GM21515 (cell line): ENCODE measurements at regions not wholly inside any gene's neighbourhood (a gene's known extent, or its start where the extent isn't known, plus 50 kb on each side); places are given as distances from the start of the nearest gene placed in this dataset.
"Not testable (repeated sequence)": the region's sequence is repeated elsewhere in the genome, so short reads cannot be mapped to it uniquely, and the experiment has no call there.

ENCODE experiments used
- ATAC-seq: cut with Tn5 transposase; IDR thresholded peaks from one replicate; pipeline ENCODE4 v1.9.1; 2021; ENCODE audit not compliant: unreplicated experiment

DNA sequence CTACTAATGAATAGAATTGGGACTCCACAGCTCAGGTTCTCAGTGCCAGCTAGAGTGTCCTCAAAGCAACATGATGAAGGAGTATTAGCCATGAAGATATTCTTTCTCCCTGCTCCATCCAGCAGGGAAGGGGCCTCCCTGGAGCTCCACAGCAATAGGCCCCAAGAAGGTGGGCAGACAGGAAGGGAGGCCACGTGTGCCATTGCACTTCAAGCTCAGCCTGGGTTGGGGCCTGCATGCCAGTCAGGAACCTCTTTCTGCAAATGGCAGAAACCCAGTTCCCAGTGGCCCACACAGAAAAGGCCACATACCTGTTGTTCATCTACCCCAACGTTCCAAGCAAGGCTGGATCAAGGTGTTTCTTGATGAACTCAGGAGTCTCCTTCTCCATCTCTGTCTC, 357.5 kb upstream of the SFSWAP start:
- ATAC-seq = no peak

DNA sequence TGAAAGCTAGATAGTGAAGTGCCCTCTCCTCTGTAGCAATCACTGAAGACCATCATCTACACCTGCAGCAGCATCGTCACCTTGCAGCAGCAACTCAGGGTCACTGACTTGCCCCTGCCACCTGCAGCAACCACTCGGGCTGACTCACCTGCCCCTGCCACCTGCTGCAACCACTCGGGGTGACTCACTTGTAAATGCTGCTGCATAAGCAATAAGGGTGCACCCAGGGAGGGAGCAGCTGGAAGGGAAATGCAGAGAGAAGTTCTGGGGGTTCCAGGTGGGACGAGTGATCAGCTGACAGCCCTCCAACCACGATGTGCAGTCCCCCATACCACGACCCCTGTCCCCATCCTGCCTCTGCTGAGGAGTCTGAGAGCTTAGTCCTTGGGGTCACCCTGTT, 357.1 kb upstream of the SFSWAP start:
- no peak for ATAC-seq

DNA sequence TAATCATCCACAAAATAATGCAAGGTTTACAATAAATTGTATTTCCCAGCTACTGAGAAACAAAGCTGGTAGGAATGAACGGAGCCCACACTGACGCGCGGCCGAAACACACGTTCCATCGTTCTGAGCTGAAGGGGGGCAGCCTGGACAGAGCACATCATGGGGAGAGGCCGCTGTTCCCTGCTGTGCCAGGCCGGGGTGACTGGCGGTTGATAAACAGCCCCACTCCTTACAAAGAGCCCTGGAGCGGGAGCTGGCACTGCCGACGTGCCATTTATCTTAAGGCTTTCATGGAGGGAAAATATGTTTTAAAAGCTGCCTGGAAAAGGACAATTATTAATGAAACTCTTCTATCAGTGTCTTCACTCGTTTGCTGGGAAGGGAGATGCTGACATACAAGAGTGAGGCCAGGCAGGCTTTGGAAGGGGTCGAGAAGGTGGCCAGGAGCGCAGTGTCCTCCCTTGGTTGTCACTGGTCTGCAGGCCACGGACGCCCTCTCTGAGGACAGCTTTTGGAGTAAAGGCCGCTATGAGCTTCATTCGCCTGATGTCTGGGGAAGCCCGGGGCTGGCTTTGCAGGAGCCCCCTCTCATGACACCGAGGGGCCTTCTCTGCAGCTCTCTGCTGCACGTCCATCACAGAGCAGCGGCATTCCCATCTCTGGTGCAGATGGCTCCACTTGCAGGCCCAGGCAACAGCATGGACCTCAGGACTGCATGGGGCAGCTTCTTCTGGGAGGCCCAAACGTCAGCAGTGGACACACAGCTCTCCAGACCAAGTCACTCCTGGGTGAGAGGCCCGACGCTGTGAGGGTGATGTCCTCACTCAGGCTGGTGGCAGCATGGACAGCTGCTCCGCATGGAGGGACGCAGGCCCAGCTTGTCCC, 355.3 kb upstream of the SFSWAP start:
- ATAC-seq = no peak

DNA sequence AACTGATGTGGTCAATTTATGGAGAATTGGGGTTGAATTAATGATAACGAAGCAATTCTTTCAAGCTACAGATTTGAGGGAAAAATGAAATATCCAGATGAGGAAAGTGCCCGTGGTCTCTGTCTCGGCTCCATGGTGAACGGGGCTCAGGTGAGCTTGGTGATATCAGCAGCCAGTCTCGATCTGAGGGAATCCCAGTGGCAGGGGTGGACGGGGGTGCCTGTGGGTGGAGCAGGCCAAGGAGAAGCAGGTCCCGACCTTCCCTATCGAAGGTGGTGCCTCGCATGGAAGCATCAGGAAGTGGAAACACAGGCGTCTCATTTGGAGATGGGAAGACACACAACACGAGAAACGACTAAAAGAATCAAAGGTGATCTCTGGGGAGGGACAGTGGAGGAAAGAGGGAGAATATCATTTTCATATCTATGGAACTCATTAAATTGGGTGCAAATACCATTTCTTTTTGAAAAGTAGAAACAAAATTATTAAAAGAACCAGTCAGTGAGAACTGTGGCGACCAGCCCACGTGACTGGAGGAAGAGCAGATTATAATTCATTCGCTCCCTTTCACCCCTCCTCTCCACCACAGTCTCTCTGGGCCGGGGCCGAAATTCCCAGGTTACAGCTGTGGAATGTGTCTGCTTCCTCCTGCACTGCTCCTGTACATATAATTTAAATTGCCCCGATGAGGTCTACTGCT, 354.3 kb upstream of the SFSWAP start:
- no peak for ATAC-seq

DNA sequence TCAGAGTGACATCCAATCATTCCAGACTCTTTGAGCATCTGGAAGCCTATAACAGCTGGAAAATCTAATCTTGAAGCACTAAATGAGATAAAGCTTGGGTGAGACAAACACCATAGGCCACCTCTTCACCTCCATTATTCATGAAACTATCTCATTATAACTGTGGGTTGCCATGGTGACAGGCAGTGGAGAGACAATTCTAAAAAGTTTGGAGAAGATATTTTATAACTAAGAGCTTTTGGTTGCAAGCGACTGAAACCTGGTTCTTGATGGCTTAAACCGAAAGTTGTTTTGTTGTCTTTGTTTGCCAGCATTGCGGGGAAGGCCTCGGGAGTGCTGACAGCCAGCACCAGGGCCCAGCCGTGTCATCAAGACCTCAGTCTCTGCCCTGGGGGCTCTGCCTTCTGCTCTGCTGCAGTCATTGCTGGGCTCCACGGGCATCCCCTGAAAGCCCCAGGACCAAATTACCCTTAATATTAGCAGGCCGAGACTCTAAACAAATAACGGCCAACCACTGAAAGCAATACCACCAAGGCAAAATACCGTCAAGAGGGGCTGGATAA, 353.6 kb upstream of the SFSWAP start:
- no peak for ATAC-seq

DNA sequence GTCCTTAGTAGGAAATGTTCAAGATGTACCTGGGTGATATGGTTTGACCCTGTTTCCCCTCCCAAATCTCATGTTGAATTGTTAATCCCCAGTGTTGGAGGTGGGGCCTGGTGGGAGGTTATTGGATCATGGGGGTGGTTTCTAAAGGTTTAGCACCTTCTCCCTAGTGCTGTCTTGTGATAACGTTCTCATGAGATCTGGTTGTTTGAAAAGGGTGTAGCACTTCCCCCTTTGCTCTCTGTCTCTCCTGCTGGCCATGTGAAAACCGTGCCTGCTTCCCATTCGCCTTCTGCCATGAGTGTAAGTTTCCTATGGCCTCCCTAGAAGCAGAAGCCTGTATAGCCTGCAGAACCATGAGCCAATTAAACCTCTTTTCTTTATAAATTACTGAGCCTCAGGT, 353.0 kb upstream of the SFSWAP start:
- ATAC-seq = no peak

DNA sequence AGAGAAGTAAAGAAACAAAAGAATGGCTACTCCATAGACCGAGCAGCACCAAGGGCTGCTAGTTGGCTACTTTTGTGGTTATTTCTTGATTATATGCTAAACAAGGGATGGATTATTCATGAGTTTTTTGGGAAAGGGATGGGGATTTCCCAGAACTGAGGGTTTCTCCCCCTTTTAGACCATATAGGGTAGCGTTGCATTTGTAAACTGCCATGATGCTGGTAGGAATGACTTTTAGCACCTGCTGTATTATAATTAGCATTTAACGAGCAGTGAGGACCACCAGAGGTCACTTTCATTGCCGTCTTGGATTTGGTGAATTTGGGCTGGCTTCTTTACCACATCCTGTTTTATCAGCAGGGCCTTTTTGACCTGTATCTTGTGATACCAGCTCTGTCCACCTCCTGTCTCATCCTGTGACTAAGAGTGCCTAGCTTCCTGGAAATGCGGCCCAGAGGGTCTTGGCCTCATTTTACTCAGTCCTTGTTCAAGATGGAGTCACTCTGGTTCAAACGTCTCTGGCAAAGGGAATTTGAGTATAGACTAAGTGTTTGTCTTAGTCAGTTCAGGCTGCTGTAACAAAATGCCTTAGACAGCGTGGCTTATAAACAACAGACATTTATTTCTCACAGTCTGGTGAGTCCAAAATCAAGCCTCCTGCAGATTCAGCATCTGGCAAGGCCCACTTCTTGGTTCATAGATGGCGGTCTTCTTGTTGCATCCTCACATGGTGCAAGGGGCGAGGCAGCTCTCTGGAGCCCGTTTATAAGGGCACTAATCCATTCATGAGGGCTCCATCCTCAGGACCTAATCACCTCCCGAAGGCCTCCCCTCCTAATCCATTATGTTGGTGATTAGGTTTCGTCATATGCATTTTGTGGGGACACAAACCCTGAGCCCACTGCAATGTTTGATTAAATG, 348.3 kb upstream of the SFSWAP start:
- ATAC-seq = no peak

DNA sequence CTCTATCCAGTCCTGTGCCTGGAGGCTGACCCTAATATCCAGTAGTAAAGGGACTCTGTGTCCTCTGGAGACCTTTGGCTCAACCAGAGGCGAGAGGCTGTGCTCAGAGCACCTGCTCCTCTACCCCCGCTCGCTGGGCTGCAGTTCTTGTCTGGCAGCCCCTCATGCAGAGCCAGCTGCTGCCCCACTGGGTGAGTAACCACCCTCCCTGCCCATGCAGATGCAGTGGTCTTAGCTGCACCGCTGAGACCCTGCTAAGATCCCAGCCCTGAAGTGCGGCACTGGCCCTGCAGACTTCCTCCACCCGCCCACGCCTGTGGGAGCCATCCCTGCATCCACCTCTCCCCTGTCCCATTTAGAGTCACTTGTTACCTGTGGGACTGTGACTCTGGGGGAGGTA, 347.5 kb upstream of the SFSWAP start:
- ATAC-seq = no peak

DNA sequence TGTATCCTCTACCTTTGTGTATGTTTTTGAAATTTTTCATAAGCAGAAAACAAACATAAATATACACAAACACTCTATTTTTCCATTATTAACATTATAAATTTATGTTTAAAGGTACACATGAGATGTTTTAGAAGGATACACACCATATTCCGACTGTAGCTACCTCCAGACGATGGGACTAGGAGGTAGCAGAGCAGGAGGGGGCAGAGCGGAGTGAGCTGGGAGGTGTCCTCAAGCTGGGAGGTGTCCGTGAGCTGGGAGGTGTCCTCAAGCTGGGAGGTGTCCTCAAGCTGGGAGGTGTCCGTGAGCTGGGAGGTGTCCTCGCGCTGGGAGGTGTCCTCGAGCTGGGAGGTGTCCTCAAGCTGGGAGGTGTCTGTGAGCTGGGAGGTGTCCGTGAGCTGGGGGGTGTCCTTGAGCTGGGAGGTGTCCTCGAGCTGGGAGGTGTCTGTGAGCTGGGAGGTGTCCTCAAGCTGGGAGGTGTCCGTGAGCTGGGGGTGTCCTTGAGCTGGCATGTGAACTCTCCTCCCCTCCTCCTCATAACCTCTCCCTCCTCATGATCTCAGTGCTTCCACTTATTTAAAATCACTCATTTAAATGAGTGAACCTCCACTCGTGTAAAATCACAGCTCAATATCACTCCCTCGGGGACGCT, 346.9 kb upstream of the SFSWAP start:
- no peak for ATAC-seq

DNA sequence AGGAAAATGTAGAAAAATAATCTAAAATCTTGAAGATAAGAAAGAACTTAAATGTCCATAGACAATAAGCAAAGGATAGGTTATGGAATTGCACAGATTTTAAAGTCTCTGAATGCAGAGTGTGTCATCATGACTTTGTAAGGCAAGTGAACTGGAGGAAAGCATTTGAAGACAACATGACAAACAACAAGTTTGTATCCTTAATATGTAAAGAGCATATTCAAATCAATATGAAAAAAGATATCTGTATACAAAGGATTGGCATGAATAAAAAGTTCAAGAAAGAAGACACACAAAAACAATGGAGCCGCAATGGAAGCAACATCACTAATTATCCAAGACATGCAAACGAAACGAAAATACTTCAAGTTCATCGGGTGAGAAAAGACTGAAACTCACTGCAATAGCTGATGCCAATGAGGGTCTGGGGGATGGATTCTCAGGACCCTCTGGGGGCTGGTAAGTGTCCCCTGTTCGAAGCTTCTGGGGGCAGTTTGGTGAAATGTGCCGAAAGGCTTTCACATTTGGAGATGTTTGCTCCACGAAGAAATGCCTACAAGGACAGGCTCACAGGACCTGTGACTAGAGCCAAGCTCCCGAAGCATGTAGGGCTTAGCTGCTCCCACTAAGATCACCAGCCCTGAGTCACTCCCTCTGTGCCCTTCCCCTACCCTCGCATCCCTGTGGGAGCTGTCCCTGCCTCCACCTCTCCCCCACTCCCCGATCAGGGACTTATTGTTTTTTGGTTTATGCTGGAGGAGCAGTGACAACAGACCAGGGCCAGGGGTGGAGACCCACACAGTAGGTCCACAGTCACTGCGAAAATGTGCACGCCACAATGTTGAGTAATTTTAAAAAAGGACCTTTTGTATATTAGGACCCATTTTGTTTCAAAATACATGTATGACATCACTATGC, 345.7 kb upstream of the SFSWAP start:
- no peak for ATAC-seq

DNA sequence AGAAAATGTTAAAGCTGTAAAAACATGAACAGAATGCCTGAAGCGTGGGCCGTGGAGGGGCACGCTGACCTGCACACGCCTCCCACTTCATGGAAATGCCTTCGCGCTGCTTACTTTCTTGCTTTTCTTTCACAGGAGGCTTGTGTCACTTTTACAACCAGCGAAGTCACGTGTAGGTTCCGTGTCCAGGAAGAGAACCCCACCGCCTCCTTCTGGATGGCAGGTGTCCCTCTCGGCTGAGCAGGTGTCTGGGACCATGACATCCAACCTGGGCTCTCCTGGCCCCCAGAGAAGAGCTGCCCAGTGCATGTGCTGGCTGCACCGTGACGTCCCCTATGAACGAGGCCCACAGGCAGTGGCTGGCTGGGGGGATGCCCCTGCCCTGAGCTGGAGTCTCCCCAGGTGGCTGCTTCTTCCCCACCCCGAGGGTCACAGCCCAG, 345.0 kb upstream of the SFSWAP start:
- no peak for ATAC-seq

DNA sequence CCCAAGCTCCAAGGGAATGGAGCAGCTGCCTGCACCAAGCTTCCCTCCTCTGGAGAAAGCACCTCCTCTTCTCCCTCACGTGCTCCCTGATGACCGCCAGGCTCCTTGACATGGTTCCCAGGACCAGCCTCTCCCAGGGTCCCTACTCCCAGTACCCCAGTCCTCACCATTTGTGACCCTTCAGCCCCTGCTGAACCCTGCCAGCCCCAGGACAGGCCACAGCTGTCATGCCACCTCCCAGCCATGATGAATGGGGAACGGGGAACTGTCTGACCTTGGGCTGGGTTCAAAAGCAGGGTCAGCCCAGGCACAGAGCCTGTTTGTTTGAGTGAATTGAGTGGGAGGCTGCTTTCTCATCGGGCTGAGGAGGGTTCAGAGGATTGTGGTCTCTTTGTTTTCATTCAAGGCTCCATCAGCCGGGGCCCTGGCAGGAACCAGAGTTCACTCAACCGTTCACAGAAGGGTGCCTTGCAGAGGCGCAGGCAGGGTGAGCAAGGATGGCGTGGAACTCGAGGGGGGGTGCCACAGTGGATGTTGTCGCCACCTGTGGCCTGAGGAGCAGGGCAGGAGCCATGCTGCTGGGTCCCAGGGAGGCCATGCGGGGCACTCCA, 344.5 kb upstream of the SFSWAP start:
- ATAC-seq = no peak

DNA sequence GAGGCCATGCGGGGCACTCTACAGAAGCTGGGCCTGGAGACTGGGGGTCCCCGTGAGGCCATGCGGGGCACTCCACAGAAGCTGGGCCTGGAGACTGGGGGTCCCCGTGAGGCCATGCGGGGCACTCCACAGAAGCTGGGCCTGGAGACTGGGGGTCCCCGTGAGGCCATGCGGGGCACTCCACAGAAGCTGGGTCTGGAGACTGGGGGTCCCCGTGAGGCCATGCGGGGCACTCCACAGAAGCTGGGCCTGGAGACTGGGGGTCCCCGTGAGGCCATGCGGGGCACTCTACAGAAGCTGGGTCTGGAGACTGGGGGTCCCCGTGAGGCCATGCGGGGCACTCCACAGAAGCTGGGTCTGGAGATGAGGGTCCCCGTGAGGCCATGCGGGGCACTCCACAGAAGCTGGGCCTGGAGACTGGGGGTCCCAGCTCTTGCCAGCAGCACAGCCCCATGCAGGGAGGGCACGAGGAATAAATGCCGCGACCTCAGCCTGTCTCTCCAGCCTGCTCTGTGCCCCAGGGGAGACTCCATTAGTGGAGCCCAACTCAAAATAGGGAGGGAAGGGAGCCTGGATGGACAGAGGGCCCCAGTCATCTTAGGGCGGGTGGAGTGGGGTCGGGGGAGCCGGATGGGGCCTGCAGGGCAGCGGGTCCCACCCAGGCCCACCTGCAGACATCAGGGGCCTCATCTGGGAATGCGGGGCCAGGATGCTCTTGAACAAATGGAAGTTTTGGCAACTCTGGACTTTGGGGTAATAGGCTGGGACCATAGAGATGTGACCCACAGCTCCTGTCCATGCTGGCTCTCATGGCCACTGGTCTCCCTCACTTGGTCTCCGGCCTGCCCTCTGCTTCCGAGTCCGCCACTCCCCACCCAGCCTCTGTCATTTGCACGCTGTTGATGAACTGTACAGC, 343.6 kb upstream of the SFSWAP start:
- ATAC-seq = not testable (repeated sequence)

DNA sequence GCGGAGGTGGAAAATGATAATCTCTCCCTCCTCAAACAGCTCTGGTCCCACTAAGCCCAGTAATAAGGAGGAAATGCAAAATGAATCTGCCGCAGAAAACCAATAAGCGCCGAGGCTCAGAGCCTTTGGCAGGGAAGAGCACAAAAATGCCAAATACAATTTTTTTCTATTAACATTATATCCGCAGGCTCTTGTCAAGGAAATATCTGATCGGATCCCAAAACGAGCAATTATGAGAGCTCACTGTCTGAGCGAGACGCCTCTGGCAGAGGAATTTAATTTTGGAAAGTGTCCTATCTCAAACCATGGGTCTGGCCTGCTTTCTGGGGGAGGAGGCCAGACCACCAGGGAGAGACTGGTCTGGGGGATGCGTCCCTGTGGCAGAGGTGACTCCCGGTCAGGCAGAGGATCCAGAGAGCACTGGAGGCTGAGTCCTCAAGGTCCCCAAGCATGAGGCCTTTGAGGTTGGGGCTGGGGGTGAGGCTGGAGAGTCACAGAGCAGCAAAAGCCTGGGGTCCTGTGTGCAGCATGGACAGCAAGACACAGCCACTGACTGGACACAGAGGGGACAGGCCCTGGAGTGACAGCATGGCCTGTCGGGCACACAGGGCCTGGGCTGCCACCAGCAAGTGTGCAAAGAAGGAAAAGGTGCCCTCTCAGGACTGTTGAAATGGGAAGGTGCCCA, 342.8 kb upstream of the SFSWAP start:
- no peak for ATAC-seq

DNA sequence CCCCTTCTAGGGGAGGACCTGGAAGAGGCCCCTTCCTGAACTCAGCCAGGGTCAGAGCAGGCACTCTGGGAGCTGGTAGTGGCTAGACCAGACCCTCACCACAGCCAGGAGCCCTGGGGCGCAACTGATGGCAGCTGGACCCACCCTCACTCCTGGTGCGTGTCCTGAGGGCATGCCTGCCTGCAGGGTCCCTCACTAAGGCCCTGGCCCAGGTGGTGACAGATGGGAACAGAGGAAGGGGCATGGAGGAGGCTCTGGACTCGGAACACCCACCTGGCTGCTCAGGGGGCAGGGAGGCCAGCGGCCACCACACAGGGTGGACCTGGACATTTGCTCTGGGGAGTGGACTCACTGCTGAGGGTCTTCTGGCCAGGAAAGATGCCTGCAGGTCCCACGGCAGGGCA, 342.2 kb upstream of the SFSWAP start:
- no peak for ATAC-seq

DNA sequence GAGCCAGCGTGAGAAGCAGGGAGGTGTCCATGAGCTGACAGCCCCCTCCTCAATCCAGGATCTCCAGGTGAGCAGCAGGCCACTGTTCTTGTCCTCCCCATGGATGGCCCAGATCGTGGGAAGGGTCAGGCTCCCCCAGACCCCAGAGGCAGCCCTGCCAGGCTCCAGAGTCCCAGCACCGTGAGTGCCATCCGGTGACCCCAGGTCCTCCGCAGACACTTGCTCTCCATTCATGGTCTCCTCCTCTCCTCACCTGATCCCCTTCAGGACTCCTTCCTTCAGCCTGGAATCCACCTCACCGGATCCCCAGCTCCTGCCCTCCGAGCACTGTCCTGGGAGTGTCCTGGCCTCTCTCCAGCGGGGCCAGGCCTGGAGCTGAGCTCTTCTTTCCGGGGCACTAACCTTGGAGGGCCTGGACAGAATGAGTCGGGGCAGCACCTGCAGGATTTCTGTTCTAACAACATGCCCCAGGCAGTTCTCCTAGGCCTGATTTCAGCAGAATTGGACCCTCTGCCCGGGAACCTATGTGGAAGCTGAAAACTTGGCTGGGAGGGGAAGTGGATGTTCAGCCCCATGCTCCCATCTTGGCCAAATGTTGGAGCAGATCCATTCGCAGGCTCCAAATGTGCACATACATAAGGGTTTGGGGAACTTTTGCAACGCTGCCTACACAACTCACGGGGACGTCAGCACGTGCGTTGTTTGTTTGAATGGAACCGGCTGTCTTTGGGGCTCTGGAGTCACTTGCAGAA, 341.6 kb upstream of the SFSWAP start:
- no peak for ATAC-seq

DNA sequence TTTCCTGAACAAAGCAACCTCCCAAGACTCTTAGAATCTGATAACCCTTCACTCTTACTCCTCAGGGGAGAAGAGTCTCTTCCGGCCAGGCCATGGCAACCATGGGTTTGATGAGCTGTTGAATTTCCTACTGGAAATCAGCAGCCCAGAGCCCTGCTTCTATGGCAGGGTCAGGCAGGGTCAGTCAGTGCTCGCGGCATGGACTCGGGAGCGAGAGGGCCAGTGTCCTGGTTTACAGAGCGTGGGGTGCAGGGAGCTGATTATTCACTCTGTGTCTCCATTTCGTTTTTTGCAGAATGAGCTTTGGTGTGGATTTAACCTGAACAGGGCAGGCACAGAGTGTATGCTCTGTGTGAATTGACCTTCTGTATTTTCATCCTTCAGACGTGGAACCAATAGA, 340.6 kb upstream of the SFSWAP start:
- no peak for ATAC-seq
